ENCODE measurements at regions not wholly inside any gene's neighbourhood (a gene's known extent, or its start where the extent isn't known, plus 50 kb on each side); places are given as distances from the start of the nearest gene placed in this dataset.

GRCh38 chr2:172207911-172208310 is 105.2 kb upstream of the DLX2 start:
- no peak overlapping the region for H3K9ac ChIP-seq (ENCODE audit: low read length)
- TF ChIP-seq EZH2phosphoT487 (IDR thresholded peaks at IDR 0.05; ENCODE audit: low read depth) (no peak), CTCF (IDR thresholded peaks at IDR 0.05; ENCODE audit: low read depth, low read length) (no peak)
- no peak overlapping the region for H3K4me2 ChIP-seq (ENCODE audit: low read length)
- H3K4me1 ChIP-seq (ENCODE audit: low read length) = peaks cover 11% of the 10 kb centered on the region
- no peaks in the 10 kb centered on the region for H3K79me2 ChIP-seq (ENCODE audit: low read length)
- H3K27me3 ChIP-seq (ENCODE audit: low read depth, low read length) = peaks cover 9% of the 10 kb centered on the region; the same call in 1 of the 2 replicates
- no peak overlapping the region for H3K27ac ChIP-seq (ENCODE audit: low read length)
- H3K9me3 ChIP-seq (ENCODE audit: insufficient read depth, low read length) = no peaks in the 10 kb centered on the region
- H3K4me3 ChIP-seq (ENCODE audit: low read length) = no peak overlapping the region
- no peaks in the 10 kb centered on the region for H3K36me3 ChIP-seq (replicated peaks; ENCODE audit: low read depth, low read length)
- H4K20me1 ChIP-seq (ENCODE audit: insufficient read depth, low read length) = no peaks in the 10 kb centered on the region
- no peak overlapping the region for H2AFZ ChIP-seq (ENCODE audit: low read depth, low read length)

- peaks cover 9% of the 10 kb centered on the region; the same call in 1 of the 2 replicates for H3K27me3 ChIP-seq (ENCODE audit: low read depth, low read length)
- H3K4me2 ChIP-seq (ENCODE audit: low read length) = peak overlapping the region; percentile 22
- H4K20me1 ChIP-seq (ENCODE audit: insufficient read depth, low read length) = no peaks in the 10 kb centered on the region
- no peak overlapping the region for H3K4me3 ChIP-seq (ENCODE audit: low read length)
- peaks cover 11% of the 10 kb centered on the region for H3K4me1 ChIP-seq (ENCODE audit: low read length)
- H3K9me3 ChIP-seq (ENCODE audit: insufficient read depth, low read length) = no peaks in the 10 kb centered on the region
- H2AFZ ChIP-seq (ENCODE audit: low read depth, low read length) = no peak overlapping the region
- no peaks in the 10 kb centered on the region for H3K79me2 ChIP-seq (ENCODE audit: low read length)
- no peak overlapping the region for H3K27ac ChIP-seq (ENCODE audit: low read length)
- no peak overlapping the region for H3K9ac ChIP-seq (ENCODE audit: low read length)
- H3K36me3 ChIP-seq (replicated peaks; ENCODE audit: low read depth, low read length) = no peaks in the 10 kb centered on the region
- no peak for TF ChIP-seq CTCF (IDR thresholded peaks at IDR 0.05; ENCODE audit: low read depth, low read length)
- TF ChIP-seq EZH2phosphoT487 (IDR thresholded peaks at IDR 0.05; ENCODE audit: low read depth) = no peak
Measured at GRCh38 chr2:172208791-172209325, 106.2 kb upstream of the DLX2 start.

GRCh38 chr2:172210599-172210998 is 107.9 kb upstream of the DLX2 start:
- H3K36me3 ChIP-seq (replicated peaks; ENCODE audit: low read depth, low read length) = no peaks in the 10 kb centered on the region
- no peak overlapping the region for H3K4me2 ChIP-seq (ENCODE audit: low read length)
- peaks cover 9% of the 10 kb centered on the region; the same call in 1 of the 2 replicates for H3K27me3 ChIP-seq (ENCODE audit: low read depth, low read length)
- no peak overlapping the region for H3K27ac ChIP-seq (ENCODE audit: low read length)
- peaks cover 11% of the 10 kb centered on the region for H3K4me1 ChIP-seq (ENCODE audit: low read length)
- H3K4me3 ChIP-seq (ENCODE audit: low read length) = no peak overlapping the region
- H3K79me2 ChIP-seq (ENCODE audit: low read length) = no peaks in the 10 kb centered on the region
- no peak overlapping the region for H3K9ac ChIP-seq (ENCODE audit: low read length)
- H2AFZ ChIP-seq (ENCODE audit: low read depth, low read length) = no peak overlapping the region
- TF ChIP-seq EZH2phosphoT487 (IDR thresholded peaks at IDR 0.05; ENCODE audit: low read depth) (no peak), CTCF (IDR thresholded peaks at IDR 0.05; ENCODE audit: low read depth, low read length) (no peak)
- no peaks in the 10 kb centered on the region for H3K9me3 ChIP-seq (ENCODE audit: insufficient read depth, low read length)
- H4K20me1 ChIP-seq (ENCODE audit: insufficient read depth, low read length) = no peaks in the 10 kb centered on the region

GRCh38 chr2:172211512-172211911 is 108.8 kb upstream of the DLX2 start:
- Histone ChIP-seq H3K36me3 (replicated peaks; ENCODE audit: low read depth, low read length) (no peaks in the 10 kb centered on the region), H3K27ac (ENCODE audit: low read length) (no peak overlapping the region), H2AFZ (ENCODE audit: low read depth, low read length) (no peak overlapping the region), H3K9me3 (ENCODE audit: insufficient read depth, low read length) (no peaks in the 10 kb centered on the region), H3K27me3 (ENCODE audit: low read depth, low read length) (peaks cover 9% of the 10 kb centered on the region; the same call in 1 of the 2 replicates), H3K79me2 (ENCODE audit: low read length) (no peaks in the 10 kb centered on the region), H4K20me1 (ENCODE audit: insufficient read depth, low read length) (no peaks in the 10 kb centered on the region), H3K4me3 (ENCODE audit: low read length) (no peak overlapping the region), H3K4me2 (ENCODE audit: low read length) (no peak overlapping the region), H3K4me1 (ENCODE audit: low read length) (peaks cover 11% of the 10 kb centered on the region), H3K9ac (ENCODE audit: low read length) (no peak overlapping the region)
- TF ChIP-seq CTCF (IDR thresholded peaks at IDR 0.05; ENCODE audit: low read depth, low read length) (no peak), EZH2phosphoT487 (IDR thresholded peaks at IDR 0.05; ENCODE audit: low read depth) (no peak)

Measured in OCI-LY3 (cell line).